ENCODE measurements at regions not wholly inside any gene's neighbourhood (a gene's known extent, or its start where the extent isn't known, plus 50 kb on each side); places are given as distances from the start of the nearest gene placed in this dataset.

GRCh38 chr14:86331341-86331740 is 801.4 kb downstream of the FLRT2 start:
- TF ChIP-seq CTCF (IDR thresholded peaks at IDR 0.05) (no peak), POLR2AphosphoS5 (IDR thresholded peaks at IDR 0.05) (no peak), POLR2A (IDR thresholded peaks at IDR 0.05) (no peak)

Measured in breast epithelium (tissue), 3 donors.